HG03571 (cell line): ENCODE measurements at regions not wholly inside any gene's neighbourhood (a gene's known extent, or its start where the extent isn't known, plus 50 kb on each side); places are given as distances from the start of the nearest gene placed in this dataset.
A peak's percentile ranks its signal among the peaks of the same experiment; 100 is the strongest.

Experiments
- ATAC-seq: cut with Tn5 transposase; IDR thresholded peaks from one replicate; pipeline ENCODE4 v1.9.1; 2021; ENCODE audit not compliant: unreplicated experiment

GRCh38 chr6:14274546-14275492 is 157.2 kb downstream of the CD83 start:
- no peak for ATAC-seq

GRCh38 chr6:14275493-14275851 is 157.9 kb downstream of the CD83 start:
- no peak for ATAC-seq

DNA sequence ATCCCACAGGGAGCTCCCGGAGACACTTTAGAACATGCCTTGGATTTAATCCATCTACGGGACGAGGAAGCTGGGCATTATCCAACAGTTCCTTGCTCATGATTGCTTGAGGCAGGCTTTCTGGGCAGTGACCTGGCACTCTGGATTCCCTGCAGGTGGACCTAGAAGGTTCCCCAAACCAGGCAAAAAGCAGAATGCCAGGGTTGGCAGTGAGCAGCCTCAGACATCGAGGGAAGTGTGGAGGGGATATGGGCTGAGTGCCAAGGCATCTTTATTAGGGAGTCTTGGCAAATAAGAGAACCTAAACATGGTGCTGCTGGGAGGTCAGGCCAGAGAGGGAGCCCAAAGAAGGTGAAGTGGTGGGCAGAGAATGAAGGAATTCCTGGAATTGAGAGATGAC is 158.5 kb downstream of the CD83 start:
- no peak for ATAC-seq

- ATAC-seq: peak; percentile 87
Observed at GRCh38 chr6:14276667-14277404, 159.3 kb downstream of the CD83 start.

- ATAC-seq: peak; percentile 22
Observed at GRCh38 chr6:14277405-14277930, 159.9 kb downstream of the CD83 start.

- ATAC-seq: no peak
Observed at GRCh38 chr6:14278006-14278405, 160.4 kb downstream of the CD83 start.

GRCh38 chr6:14278446-14278845 is 160.9 kb downstream of the CD83 start:
- no peak for ATAC-seq

GRCh38 chr6:14280006-14280510 is 162.5 kb downstream of the CD83 start:
- no peak for ATAC-seq

DNA sequence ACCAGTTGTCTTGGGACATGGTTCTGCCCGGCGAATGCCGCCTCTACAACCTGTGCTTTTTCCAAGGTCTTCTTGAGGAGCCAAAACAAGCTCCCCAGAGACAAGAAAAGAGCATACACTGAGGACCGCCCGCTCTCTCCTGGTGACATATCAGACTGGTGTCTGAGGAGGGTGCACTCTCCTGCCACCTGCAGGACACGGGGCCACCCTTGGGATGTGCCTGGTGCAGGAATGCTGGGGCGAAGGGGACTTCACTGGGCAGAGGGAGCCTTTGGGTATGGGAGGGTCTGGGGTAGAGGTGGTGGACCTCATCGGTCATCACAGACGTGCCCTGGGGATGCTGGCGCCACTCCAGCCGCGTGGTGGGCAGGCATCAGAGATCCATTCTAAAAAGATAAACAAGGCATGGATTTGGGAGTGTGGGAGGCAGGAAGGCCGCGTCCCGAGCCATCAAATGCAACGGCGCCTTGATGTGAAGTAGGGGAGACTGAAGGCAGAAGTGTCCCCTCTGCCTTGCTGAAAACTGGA is 163.3 kb downstream of the CD83 start:
- no peak for ATAC-seq

DNA sequence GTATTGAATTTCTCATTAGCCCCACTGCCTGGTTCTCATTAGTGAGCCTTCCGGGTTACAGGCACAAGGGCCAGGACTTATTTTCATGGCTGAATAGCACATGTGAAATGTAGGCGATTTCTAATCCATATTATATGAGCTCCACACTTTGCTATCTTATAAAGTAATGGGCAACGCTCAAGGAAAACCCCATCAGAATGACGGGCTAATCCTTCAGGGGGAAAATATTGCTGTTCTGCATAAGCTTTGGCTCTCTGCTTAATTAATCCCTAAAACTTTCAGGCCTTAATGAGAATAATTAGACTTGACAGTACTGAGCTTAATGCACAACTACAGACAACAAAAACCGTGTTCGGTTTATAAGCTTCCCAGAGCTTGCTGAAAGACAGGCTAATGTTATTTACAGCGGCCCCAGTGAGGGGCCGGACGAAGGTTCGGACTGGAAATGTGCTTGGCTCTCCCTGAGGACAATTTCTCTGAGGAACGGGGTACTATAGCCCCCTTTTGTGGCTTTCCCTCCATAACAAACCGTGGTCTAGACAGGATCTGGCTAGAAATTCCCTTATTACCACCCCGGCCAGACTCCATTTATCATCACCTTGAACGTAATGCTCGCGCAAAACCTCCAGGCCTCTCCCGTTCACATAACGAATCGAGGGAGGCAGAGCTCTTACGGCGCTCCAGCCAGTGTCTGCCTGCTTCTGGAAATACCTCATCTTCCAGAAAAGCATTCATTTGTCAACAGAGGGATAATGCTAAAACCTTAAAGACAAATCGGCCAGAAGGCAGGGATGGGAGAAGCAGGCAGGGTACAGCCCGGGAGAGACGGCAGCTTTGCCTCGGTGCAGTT is 164.5 kb downstream of the CD83 start:
- no peak for ATAC-seq

GRCh38 chr6:14282854-14283505 is 165.4 kb downstream of the CD83 start:
- ATAC-seq: no peak

DNA sequence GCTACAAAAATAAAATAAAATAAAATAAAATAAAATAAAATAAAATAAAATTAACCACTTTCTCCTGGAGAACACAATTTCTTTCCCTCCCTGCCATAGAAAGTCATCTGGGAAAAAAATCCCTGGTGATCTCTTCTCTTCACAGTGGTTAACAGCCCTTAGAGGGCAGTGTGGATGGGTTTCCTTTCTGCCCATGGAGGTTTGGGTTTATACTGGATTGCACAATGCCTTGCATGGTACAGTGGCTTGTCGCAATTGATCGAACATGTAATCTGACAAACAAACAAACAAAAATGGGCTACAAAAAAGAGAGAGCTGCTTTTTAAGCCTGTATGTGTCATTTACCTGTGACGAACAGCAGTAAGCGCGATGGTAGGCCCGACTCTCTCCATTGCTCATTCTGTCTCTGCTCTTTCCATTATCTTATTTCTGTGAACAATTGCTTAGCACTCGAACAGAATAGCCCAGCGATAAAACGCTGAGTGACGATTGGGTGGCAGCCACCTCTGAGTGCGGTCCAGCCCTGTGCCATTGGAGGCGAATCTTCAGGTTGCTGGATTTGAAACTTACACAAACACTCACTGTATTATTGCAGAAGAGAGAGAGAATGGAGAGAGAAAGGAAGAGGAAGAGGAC is 166.1 kb downstream of the CD83 start:
- ATAC-seq: no peak

DNA sequence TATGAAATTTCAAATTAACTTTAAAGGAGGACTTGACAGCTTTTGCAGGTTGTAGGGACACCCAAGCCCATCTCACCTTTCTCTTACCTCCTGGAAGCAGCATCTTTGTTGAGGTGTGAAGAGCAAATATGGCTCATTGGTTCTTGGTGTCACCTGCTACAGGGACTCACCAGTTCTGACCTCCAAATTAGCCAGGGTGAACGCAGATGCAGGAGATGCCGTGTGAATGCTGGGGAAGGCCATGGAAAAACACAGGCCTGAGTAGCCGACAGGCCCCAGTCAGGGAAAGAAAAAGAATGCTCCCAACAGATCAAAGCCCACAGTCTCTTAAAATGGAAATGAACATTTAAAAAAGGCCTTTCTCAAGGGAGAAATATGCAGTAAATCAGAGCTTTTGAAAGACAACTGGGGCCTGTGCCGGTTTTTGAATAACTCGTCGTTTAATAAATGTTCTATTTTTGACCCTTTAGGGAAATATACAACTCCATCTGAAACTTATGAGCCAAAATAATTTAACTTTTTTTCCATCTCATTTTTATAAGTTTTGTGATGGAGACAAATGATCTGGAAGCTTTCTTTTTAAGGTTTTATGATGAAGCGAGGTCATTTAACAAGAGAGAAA is 167.5 kb downstream of the CD83 start:
- ATAC-seq: no peak

DNA sequence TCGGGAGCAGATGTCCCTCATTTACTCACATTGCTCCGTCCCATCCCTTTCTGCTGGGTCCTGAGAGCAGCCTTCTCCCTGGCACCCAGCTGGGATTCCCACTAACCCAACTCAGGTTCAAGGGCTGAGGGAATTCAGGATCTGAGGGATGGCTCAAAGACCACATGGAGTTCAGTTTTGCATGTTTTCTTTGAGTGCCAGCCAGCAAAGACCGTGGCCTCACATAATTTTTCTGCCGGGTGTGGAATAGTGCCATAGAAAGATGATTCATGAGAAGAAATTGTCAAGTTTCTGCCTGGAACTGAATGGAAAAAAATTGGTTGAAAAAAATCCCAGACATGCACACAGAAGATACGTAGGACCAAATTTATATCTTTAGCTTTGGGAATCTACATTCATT is 168.6 kb downstream of the CD83 start:
- ATAC-seq: no peak

- ATAC-seq: no peak
Observed at GRCh38 chr6:14286634-14287428, 169.3 kb downstream of the CD83 start.

- ATAC-seq: no peak
Observed at GRCh38 chr6:14287707-14288106, 170.1 kb downstream of the CD83 start.

DNA sequence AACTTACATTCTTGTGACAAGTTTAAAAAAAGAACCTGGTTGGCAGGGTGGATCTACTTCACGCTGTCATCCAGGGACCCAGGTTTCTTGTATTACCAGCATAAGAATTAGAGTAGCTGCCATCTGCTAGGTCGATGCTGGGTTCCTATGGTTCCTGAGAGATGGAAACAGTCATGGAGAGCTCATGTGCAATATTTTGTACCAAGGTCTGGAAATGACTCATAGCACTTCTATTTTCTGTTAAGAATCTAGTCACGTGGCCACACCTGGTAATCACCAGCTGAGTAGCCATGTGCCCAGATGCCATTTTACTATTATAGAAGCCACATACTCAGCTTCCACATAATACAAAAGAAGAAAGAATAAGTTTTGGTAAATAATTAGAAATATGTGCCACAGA is 171.3 kb downstream of the CD83 start:
- ATAC-seq: no peak

DNA sequence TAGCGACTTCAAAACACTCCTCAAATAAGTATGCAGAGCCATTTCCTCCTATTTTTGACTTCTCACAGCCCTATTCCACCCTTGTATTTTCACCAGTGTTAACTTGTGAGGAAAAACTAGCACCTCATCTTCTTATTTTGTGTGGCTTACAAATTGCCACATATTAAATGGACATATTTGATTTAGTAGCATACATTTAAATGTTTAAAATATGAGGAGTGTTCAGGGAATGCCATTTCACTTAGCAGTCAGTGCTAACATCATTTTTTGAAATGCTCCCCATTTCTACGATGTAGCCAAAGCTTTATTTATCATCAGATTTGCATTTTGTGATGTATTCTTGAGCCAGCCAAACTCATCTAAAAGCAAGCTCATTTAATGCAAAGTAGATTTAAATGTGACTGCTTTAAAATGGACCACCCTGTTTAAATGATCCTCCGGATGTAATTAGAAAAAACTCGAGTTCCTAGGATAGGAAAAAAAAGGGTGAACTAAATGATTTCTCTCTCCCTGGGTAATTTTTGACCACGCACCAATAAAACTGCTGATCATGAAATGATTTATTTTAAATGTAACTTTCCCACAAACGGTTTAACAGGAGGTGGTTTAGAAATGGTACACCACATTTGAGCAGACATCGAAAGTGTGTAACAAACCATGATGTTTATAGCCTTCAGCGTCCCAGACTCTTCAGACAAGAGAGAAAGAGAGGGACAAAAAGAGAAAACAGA is 172.6 kb downstream of the CD83 start:
- no peak for ATAC-seq
